ENCODE measurements at regions not wholly inside any gene's neighbourhood (a gene's known extent, or its start where the extent isn't known, plus 50 kb on each side); places are given as distances from the start of the nearest gene placed in this dataset.

DNA sequence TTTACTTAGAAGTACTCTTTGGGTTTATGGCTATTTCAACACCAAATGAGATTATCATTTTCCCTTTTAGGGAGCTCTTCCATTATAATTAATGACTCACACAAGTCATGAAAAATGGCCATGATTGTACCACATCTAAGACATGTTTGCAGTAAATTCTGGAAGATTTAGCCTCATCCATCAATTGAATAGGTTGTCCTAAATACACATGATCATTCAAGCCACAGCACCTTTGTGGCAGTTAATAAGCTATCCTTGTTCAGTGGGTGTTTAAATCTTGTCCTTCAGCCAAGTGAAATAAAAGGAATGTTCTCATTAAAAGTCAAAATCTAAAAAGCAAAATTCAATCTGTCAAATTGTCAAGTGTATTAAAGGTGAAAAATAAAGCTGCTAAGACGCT, 237.5 kb downstream of the ZPLD1 start:
- intact Hi-C loops (cut with micrococcal nuclease) = no loop called here
- H3K9me3 Mint-ChIP-seq = no peaks in the 10 kb centered on the region
- peaks cover 10% of the 10 kb centered on the region for H3K27me3 Mint-ChIP-seq (ENCODE audit: low read depth)

DNA sequence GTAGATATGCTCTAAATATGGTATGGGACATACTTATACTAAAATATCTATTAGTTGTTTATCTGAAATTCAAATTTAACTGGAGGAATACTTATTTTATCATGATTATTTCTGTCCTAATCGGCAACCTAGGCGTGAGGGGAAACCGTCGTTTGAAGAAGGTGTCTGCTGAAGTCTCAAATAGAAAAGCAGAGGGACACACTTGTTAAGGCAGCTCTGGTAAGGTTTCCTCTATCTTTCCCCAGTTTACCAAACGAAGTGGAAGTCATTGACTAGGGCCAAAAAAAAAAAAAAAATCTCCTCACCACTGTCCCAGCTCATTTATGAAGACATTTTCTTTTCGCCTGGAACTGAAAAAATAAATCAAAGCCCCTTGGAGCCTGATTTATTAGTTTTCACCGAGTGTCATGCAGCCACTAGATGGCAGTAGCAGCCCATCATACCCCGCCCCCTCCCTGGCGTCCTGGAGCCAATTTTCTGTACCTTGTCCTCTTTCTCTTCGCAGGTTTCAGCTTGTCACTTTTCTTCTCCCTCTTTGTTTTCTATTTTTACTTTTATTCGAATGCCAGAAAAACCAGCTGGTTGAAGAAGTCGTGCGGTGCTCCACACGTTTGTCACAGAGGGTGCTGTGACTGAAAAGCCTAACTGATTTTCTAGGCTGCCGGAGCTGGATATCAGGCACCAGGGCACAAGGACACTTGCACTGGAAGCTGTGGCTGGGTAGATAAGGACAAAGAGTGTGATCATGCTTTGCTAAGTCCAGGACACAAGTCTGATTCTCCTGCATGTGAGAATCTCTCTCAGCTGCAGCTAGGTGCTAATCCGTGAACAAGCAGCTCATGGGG, 238.7 kb downstream of the ZPLD1 start:
- H3K4me3 Mint-ChIP-seq (ENCODE audit: low read depth) = no peak overlapping the region
- no peak overlapping the region for H3K27ac Mint-ChIP-seq
- peak; percentile 32 for DNase-seq (ENCODE audit: low spot score)
- no peaks in the 10 kb centered on the region for H3K9me3 Mint-ChIP-seq
- H3K4me1 Mint-ChIP-seq (ENCODE audit: low read depth) = peaks cover 4% of the 10 kb centered on the region
- H3K27me3 Mint-ChIP-seq (ENCODE audit: low read depth) = peaks cover 10% of the 10 kb centered on the region
- H3K36me3 Mint-ChIP-seq (ENCODE audit: low read depth) = no peaks in the 10 kb centered on the region
- intact Hi-C loops (cut with micrococcal nuclease) = no loop called here

More for the DNA sequence above, 237.5 kb downstream of the ZPLD1 start:
- Mint-ChIP-seq H3K4me1 (ENCODE audit: low read depth) (peaks cover 4% of the 10 kb centered on the region), H3K4me3 (ENCODE audit: low read depth) (no peak overlapping the region), H3K36me3 (ENCODE audit: low read depth) (no peaks in the 10 kb centered on the region), H3K27ac (no peak overlapping the region)
- no peak for DNase-seq (ENCODE audit: low spot score)

DNA sequence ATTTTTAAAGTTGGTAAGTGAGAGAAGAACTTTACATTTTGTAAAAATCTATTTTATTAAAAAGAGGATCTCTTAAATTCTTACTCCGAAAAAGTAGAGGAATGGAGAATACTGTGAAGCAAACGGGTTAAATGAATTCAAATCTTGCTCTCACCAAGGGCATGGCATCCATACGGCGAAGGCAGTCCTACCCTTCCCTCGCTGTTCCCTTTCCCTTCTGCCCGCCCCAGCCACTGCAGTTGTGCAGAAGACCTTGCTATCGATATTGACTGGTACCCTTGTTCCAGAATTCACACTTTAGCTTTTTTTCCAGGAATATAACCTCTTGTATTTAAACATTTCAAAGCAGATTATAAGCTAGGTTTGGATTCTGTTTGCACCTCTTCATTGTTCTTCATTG, 239.5 kb downstream of the ZPLD1 start:
- H3K27me3 Mint-ChIP-seq (ENCODE audit: low read depth) = peaks cover 10% of the 10 kb centered on the region
- H3K9me3 Mint-ChIP-seq = no peaks in the 10 kb centered on the region
- intact Hi-C loops (cut with micrococcal nuclease) = no loop called here
- H3K4me1 Mint-ChIP-seq (ENCODE audit: low read depth) = peaks cover 4% of the 10 kb centered on the region
- H3K4me3 Mint-ChIP-seq (ENCODE audit: low read depth) = no peak overlapping the region
- no peak overlapping the region for H3K27ac Mint-ChIP-seq
- no peaks in the 10 kb centered on the region for H3K36me3 Mint-ChIP-seq (ENCODE audit: low read depth)
- no peak for DNase-seq (ENCODE audit: low spot score)

DNA sequence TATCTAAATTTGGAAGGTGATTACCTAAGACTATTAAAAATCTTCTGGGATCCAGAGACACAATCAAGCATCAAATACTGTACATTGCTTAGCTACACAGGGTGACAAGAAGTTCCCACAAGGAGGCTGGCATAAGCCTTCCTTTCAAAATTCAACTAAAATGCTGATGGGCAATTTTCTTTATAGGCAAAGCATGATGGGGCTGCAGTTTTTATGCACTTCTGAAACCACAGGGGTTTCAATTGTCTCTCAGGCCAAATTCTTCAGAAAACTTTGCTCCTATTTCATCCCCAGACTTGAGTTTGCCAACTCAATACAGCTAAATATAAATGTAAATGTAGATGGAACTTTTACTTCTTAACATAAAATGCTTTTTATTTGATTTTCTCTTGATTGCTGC, 241.6 kb downstream of the ZPLD1 start:
- Mint-ChIP-seq H3K27me3 (ENCODE audit: low read depth) (peaks cover 9% of the 10 kb centered on the region), H3K9me3 (no peaks in the 10 kb centered on the region), H3K36me3 (ENCODE audit: low read depth) (no peaks in the 10 kb centered on the region), H3K4me3 (ENCODE audit: low read depth) (no peak overlapping the region), H3K27ac (no peak overlapping the region), H3K4me1 (ENCODE audit: low read depth) (peaks cover 4% of the 10 kb centered on the region)
- DNase-seq (ENCODE audit: low spot score) = no peak
- intact Hi-C loops (cut with micrococcal nuclease) = no loop called here

DNA sequence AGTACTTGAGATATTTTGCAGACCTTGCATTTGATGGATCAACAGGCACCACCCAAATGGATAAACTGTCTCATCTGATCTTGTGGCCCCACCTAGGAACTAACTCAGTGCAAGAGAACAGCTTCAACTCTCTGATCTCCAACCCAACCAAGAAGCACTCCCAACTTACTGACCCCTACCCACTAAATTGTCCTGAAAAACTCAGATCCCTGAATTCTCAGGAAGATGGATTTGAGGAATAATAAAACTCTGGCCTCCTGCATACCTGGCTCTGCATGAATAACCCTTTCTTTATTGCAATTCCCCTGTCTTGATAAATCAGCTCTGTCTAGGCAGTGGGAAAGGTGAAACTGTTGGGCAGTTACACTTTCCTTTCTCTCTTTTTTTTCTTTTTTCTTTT, 247.9 kb downstream of the ZPLD1 start:
- intact Hi-C loops (cut with micrococcal nuclease) = no loop called here
- H3K27ac Mint-ChIP-seq = no peak overlapping the region
- no peaks in the 10 kb centered on the region for H3K9me3 Mint-ChIP-seq
- H3K27me3 Mint-ChIP-seq (ENCODE audit: low read depth) = peaks cover 10% of the 10 kb centered on the region
- no peak overlapping the region for H3K4me3 Mint-ChIP-seq (ENCODE audit: low read depth)
- no peaks in the 10 kb centered on the region for H3K4me1 Mint-ChIP-seq (ENCODE audit: low read depth)
- no peaks in the 10 kb centered on the region for H3K36me3 Mint-ChIP-seq (ENCODE audit: low read depth)
- no peak for DNase-seq (ENCODE audit: low spot score)

DNA sequence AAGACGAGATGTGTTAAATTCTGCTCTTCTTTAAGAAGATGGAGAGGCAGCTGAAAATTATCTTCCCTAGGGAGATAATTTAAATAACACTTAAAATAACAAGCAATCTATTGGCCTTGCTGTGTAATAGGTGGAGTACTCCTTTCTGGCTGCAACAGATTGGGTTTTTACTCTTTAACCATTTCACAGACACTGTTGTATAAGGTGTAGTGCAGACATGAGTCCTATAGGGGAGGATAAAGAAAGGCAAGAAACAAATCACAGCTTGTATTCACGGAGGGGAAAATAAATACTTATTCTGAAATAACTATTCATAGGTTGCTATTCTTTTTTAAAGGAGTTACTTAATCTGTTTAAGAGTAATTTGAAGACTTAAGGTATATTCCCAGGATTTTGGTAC, 252.0 kb downstream of the ZPLD1 start:
- intact Hi-C loops (cut with micrococcal nuclease) = no loop called here
- no peaks in the 10 kb centered on the region for H3K36me3 Mint-ChIP-seq (ENCODE audit: low read depth)
- no peaks in the 10 kb centered on the region for H3K9me3 Mint-ChIP-seq
- no peaks in the 10 kb centered on the region for H3K4me1 Mint-ChIP-seq (ENCODE audit: low read depth)
- DNase-seq (ENCODE audit: low spot score) = no peak
- H3K4me3 Mint-ChIP-seq (ENCODE audit: low read depth) = no peak overlapping the region
- no peak overlapping the region for H3K27ac Mint-ChIP-seq
- peaks cover 10% of the 10 kb centered on the region for H3K27me3 Mint-ChIP-seq (ENCODE audit: low read depth)

DNA sequence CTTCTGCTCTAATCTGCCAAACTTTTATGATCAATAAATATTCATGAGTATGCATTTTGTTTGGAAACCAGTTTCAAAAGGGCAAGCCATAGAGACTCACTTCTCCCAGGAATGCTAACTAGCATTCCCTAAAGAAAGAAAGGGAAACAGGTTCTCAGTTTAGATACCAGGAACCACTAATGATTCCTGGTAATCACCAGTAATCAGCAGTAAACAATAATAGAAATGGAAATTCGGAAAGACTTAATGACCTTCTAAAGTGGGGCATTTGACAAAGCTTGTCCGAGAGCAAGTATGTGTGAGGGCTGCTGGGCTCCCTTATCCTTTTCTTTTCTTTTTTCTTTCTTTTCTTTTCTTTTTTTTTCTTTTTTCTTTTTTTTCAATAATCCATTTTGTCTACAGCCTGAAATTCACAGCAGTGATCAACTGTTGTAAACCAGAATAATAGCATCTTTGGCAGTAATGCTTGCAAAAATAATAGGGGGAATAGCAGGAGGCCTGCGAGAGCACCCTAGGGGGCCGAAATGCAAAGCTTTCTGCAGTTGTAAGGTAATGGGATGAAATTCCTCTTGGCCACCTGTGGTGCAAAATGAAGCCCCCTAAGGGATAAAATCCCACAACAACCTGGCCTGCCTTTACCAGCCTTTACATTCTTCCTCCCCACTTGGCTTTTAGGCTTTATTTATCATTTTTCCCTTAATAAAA, 253.2 kb downstream of the ZPLD1 start:
- Mint-ChIP-seq H3K36me3 (ENCODE audit: low read depth) (no peaks in the 10 kb centered on the region), H3K27ac (no peak overlapping the region), H3K9me3 (no peaks in the 10 kb centered on the region), H3K27me3 (ENCODE audit: low read depth) (peaks cover 7% of the 10 kb centered on the region), H3K4me1 (ENCODE audit: low read depth) (no peaks in the 10 kb centered on the region), H3K4me3 (ENCODE audit: low read depth) (no peak overlapping the region)
- intact Hi-C loops (cut with micrococcal nuclease) = no loop called here
- DNase-seq (ENCODE audit: low spot score) = no peak

DNA sequence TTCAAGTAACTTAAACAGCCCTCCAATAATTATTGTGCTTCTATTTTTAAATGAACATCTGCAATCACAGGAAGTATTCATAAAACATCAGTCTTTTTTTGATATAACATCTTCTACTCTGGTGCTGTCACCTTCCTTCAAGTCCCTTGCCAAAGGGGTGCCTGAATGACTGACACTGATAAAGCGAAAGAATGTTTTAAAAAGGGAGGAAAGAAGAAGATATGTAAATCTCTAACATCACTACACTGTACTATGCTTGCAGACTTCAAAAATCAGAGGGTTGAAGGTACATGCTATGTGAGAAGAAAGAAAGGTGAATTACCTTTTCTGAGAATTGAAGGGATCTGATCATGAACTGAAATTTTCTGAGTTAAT, 253.7 kb downstream of the ZPLD1 start:
- peaks cover 7% of the 10 kb centered on the region for H3K27me3 Mint-ChIP-seq (ENCODE audit: low read depth)
- H3K36me3 Mint-ChIP-seq (ENCODE audit: low read depth) = no peaks in the 10 kb centered on the region
- H3K4me1 Mint-ChIP-seq (ENCODE audit: low read depth) = no peaks in the 10 kb centered on the region

DNA sequence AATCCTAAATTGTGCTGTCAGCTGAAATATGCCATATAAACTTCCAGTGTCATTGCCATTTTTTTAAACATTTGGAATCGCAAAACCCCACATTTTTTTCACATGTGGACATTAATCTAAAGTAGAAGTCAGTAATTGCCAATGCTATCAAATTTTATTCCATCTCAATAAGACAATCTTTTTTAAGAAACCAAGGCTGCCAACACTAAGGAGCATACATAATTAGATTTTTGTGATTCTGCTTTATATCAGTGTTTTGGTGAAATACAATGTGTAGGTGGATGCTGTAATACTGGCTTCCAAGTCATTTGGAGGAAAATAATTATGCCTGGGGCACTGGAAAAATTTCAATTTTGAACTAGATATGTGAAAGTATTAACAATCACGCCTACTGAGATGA, 256.7 kb downstream of the ZPLD1 start:
- Mint-ChIP-seq H3K9me3 (no peaks in the 10 kb centered on the region), H3K36me3 (ENCODE audit: low read depth) (no peaks in the 10 kb centered on the region), H3K4me3 (ENCODE audit: low read depth) (no peak overlapping the region)

More for the DNA sequence above, 253.7 kb downstream of the ZPLD1 start:
- H3K27ac Mint-ChIP-seq = no peak overlapping the region
- H3K9me3 Mint-ChIP-seq = no peaks in the 10 kb centered on the region
- intact Hi-C loops (cut with micrococcal nuclease) = no loop called here
- no peak overlapping the region for H3K4me3 Mint-ChIP-seq (ENCODE audit: low read depth)
- no peak for DNase-seq (ENCODE audit: low spot score)

DNA sequence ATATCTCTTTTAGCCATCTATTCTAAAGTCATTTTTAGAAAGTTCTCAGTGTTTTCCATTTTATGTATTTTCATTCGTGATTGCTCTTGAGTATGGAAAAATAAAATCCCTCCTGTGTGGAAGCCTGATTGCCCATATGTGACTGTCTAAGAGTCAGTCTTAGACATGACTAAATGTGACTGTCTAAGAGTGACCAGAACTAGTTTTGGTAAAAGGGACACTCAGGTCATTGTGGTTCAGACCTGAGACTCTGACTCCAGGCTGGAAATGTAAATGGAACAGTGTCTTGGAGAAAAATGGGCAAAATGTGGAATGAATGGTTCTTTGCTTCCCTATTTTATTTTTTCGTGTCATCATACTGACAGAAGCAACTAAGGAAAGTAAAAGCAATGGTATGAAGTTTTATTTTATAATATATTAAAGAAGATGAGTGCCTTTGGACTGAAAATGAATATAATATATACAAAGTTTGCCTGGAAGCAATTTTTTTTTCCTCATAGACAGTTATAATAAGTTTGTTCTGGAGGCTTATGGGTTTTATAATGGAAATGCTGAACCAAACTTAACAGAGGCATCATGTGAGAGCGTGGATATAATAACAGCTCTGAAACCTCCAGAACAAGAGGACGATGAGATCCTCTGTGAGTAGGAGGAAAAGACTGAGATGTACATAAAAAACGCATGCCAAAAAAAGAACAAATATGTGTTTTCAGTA, 264.4 kb downstream of the ZPLD1 start:
- Mint-ChIP-seq H3K27me3 (ENCODE audit: low read depth) (no peaks in the 10 kb centered on the region), H3K36me3 (ENCODE audit: low read depth) (no peaks in the 10 kb centered on the region), H3K9me3 (no peaks in the 10 kb centered on the region), H3K4me3 (ENCODE audit: low read depth) (no peak overlapping the region), H3K27ac (no peak overlapping the region), H3K4me1 (ENCODE audit: low read depth) (no peaks in the 10 kb centered on the region)
- no peak for DNase-seq (ENCODE audit: low spot score)
- intact Hi-C loops (cut with micrococcal nuclease) = no loop called here

More for the DNA sequence above, 256.7 kb downstream of the ZPLD1 start:
- H3K27ac Mint-ChIP-seq = no peak overlapping the region
- intact Hi-C loops (cut with micrococcal nuclease) = no loop called here
- no peaks in the 10 kb centered on the region for H3K4me1 Mint-ChIP-seq (ENCODE audit: low read depth)
- no peak for DNase-seq (ENCODE audit: low spot score)
- H3K27me3 Mint-ChIP-seq (ENCODE audit: low read depth) = no peaks in the 10 kb centered on the region

DNA sequence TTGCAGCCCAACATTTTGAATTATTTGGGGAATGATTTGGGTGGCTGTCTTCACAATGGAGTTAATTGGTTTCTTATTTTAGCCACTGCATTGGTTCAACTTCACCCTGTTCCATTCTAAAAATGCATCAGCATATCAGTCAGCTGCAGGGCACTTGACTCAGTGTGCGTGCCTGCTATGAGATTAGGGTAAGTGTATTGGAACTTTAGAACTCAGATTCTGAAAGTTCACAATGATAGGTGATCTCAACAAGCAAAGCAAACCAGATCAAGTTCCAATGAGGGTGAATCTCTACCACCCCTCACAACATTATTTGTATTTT, 265.0 kb downstream of the ZPLD1 start:
- intact Hi-C loops (cut with micrococcal nuclease) = no loop called here
- DNase-seq (ENCODE audit: low spot score) = no peak
- no peaks in the 10 kb centered on the region for H3K9me3 Mint-ChIP-seq
- no peaks in the 10 kb centered on the region for H3K27me3 Mint-ChIP-seq (ENCODE audit: low read depth)
- no peak overlapping the region for H3K27ac Mint-ChIP-seq
- H3K4me3 Mint-ChIP-seq (ENCODE audit: low read depth) = no peak overlapping the region
- H3K36me3 Mint-ChIP-seq (ENCODE audit: low read depth) = no peaks in the 10 kb centered on the region
- H3K4me1 Mint-ChIP-seq (ENCODE audit: low read depth) = no peaks in the 10 kb centered on the region

DNA sequence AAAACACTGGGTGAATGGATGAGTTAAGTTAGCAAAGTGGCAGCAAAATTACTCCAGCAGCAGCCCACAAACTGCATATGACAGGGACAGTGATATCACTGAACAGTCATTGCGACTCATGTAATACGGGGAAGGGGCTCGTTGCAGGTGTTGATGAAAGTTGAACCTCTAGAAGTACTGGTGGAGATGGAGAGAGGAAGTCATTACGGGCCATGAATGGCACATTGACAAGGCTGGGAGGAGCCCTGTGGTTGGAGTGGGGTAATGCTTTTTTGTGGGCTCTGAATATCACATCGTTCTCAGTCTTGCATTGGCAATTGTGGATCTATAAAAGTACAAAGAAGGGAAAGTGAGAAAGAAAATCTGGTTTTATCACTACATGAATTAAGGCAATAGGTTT, 278.1 kb downstream of the ZPLD1 start:
- no peak overlapping the region for H3K4me3 Mint-ChIP-seq (ENCODE audit: low read depth)
- H3K27me3 Mint-ChIP-seq (ENCODE audit: low read depth) = peaks cover 5% of the 10 kb centered on the region
- H3K36me3 Mint-ChIP-seq (ENCODE audit: low read depth) = no peaks in the 10 kb centered on the region
- intact Hi-C loops (cut with micrococcal nuclease) = no loop called here
- no peaks in the 10 kb centered on the region for H3K9me3 Mint-ChIP-seq
- DNase-seq (ENCODE audit: low spot score) = no peak
- H3K4me1 Mint-ChIP-seq (ENCODE audit: low read depth) = peaks cover 20% of the 10 kb centered on the region
- H3K27ac Mint-ChIP-seq = no peak overlapping the region

DNA sequence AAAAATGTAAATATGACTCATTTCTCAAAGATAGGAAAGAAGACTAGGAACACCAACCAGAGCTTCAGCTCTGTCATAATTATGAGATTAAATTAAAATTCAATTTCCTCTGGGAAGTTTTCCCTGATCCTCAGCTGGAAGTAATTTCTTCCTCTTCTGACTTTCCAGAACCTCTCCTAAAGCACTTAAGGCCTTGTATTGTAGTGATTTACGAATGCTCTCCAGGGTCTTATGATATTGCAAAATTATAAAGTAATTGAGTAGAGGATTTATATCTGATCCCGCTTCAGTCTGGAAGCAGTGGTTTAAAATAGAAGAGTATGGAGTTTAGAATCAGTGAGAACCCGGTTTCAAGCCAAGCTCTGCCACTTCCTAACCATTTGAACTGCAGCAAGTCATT, 279.8 kb downstream of the ZPLD1 start:
- intact Hi-C loops (cut with micrococcal nuclease) = no loop called here
- H3K27me3 Mint-ChIP-seq (ENCODE audit: low read depth) = peaks cover 7% of the 10 kb centered on the region
- DNase-seq (ENCODE audit: low spot score) = no peak
- peaks cover 20% of the 10 kb centered on the region for H3K4me1 Mint-ChIP-seq (ENCODE audit: low read depth)
- no peak overlapping the region for H3K27ac Mint-ChIP-seq
- H3K4me3 Mint-ChIP-seq (ENCODE audit: low read depth) = no peak overlapping the region
- no peaks in the 10 kb centered on the region for H3K36me3 Mint-ChIP-seq (ENCODE audit: low read depth)
- no peaks in the 10 kb centered on the region for H3K9me3 Mint-ChIP-seq

Measured in activated T-helper 2 cell treated with anti-CD3 and anti-CD28 coated beads, Interferon-gamma antibody, Interleukin-2, Interleukin-4, amounts not matched to agents 10 μg/mL and 5 μg/mL and 100 μg/mL, durations not matched to agents 14 hours and 24 hours and 36 hours (primary cell).